GM19023 (cell line): ENCODE measurements at regions not wholly inside any gene's neighbourhood (a gene's known extent, or its start where the extent isn't known, plus 50 kb on each side); places are given as distances from the start of the nearest gene placed in this dataset.

Experiments used
- ATAC-seq: cut with Tn5 transposase; IDR thresholded peaks from one replicate; pipeline ENCODE4 v1.9.1; 2021; ENCODE audit warnings: mild to moderate bottlenecking, moderate library complexity; ENCODE audit not compliant: unreplicated experiment

- ATAC-seq: no peak
Observed at GRCh38 chr5:17690473-17690872, 56.2 kb downstream of the TAF11L14 start.

- no peak for ATAC-seq
Observed at GRCh38 chr5:17691762-17692161, 57.5 kb downstream of the TAF11L14 start.

- ATAC-seq: no peak
Observed at GRCh38 chr5:17694371-17694770, 60.1 kb downstream of the TAF11L14 start.

GRCh38 chr5:17694914-17695313 is 60.7 kb downstream of the TAF11L14 start:
- no peak for ATAC-seq

- no peak for ATAC-seq
Observed at GRCh38 chr5:17696627-17697026, 62.4 kb downstream of the TAF11L14 start.

GRCh38 chr5:17697671-17698070 is 63.4 kb downstream of the TAF11L14 start:
- ATAC-seq: no peak

- ATAC-seq: no peak
Observed at GRCh38 chr5:17709011-17709710, 74.9 kb downstream of the TAF11L14 start.

GRCh38 chr5:17713301-17713700 is 79.0 kb downstream of the TAF11L14 start:
- no peak for ATAC-seq

- ATAC-seq: no peak
Observed at GRCh38 chr5:17714186-17714585, 79.9 kb downstream of the TAF11L14 start.

- no peak for ATAC-seq
Observed at GRCh38 chr5:17719592-17719991, 85.3 kb downstream of the TAF11L14 start.

GRCh38 chr5:17720071-17720470 is 85.8 kb downstream of the TAF11L14 start:
- ATAC-seq: no peak

- no peak for ATAC-seq
Observed at GRCh38 chr5:17723876-17724275, 89.6 kb downstream of the TAF11L14 start.

- no peak for ATAC-seq
Observed at GRCh38 chr5:17727098-17727497, 92.8 kb downstream of the TAF11L14 start.

- no peak for ATAC-seq
Observed at GRCh38 chr5:17730421-17730820, 96.2 kb downstream of the TAF11L14 start.

GRCh38 chr5:17732351-17732923 is 98.2 kb downstream of the TAF11L14 start:
- no peak for ATAC-seq

GRCh38 chr5:17734011-17734410 is 99.8 kb downstream of the TAF11L14 start:
- no peak for ATAC-seq

- ATAC-seq: no peak
Observed at GRCh38 chr5:17735761-17736160, 101.5 kb downstream of the TAF11L14 start.

- ATAC-seq: no peak
Observed at GRCh38 chr5:17737092-17737491, 102.8 kb downstream of the TAF11L14 start.

- no peak for ATAC-seq
Observed at GRCh38 chr5:17738446-17738845, 104.2 kb downstream of the TAF11L14 start.

- ATAC-seq: no peak
Observed at GRCh38 chr5:17743580-17744435, 109.5 kb downstream of the TAF11L14 start.

GRCh38 chr5:17748201-17748600 is 113.9 kb downstream of the TAF11L14 start:
- ATAC-seq: no peak

GRCh38 chr5:17748941-17749340 is 114.7 kb downstream of the TAF11L14 start:
- ATAC-seq: no peak
